ENCODE measurements at regions not wholly inside any gene's neighbourhood (a gene's known extent, or its start where the extent isn't known, plus 50 kb on each side); places are given as distances from the start of the nearest gene placed in this dataset.

- peak; percentile 32 to 34 for DNase-seq (ENCODE audit: low read depth in 2 of 2)
- no peaks in the 10 kb centered on the region for H3K36me3 ChIP-seq (ENCODE audit: control insufficient read depth, insufficient read depth, low read length)
- H4K20me1 ChIP-seq (ENCODE audit: control insufficient read depth, extremely low read depth, insufficient read depth, low read length), result no peaks in the 10 kb centered on the region
- no peak overlapping the region for H3K9ac ChIP-seq (ENCODE audit: insufficient read depth, low read length)
- no peaks in the 10 kb centered on the region for H3K27me3 ChIP-seq (ENCODE audit: control insufficient read depth, insufficient read depth, low read length)
- no peaks in the 10 kb centered on the region for H3K79me2 ChIP-seq (ENCODE audit: control insufficient read depth, insufficient read depth, low read length)
- H3K4me1 ChIP-seq (ENCODE audit: control insufficient read depth, extremely low read depth, insufficient read depth, low read length), result peaks cover 20% of the 10 kb centered on the region
- H3K9me3 ChIP-seq (ENCODE audit: control insufficient read depth, insufficient read depth, low read depth, low read length), result no peaks in the 10 kb centered on the region
- H3K4me2 ChIP-seq (ENCODE audit: extremely low read depth, insufficient read depth, low read length), result no peak overlapping the region
- H3K4me3 ChIP-seq (replicated peaks in 1 of 4; ENCODE audit: control extremely low read depth in 1 of 4, insufficient read depth in 1 of 4, low read depth in 3 of 4, low read length in 4 of 4), result no peak overlapping the region
- H2AFZ ChIP-seq (ENCODE audit: low read length), result no peak overlapping the region
- TF ChIP-seq CTCF (conservative IDR thresholded peaks at IDR 0.05 in 1 of 2, IDR thresholded peaks at IDR 0.05 in 1 of 2; ENCODE audit: low read depth in 1 of 2, low read length in 2 of 2), result no peak
- H3K27ac ChIP-seq (ENCODE audit: insufficient read depth, low read length), result no peak overlapping the region
Measured at GRCh38 chr12:59085690-59086089, 165.4 kb upstream of the LRIG3 start.

GRCh38 chr12:59084511-59085375 lies 164.4 kb upstream of the LRIG3 start:
- Histone ChIP-seq H2AFZ (ENCODE audit: low read length) (peak overlapping the region; percentile 76), H3K27ac (ENCODE audit: insufficient read depth, low read length) (peak overlapping the region; percentile 46), H3K4me2 (ENCODE audit: extremely low read depth, insufficient read depth, low read length) (peak overlapping the region; percentile 61), H3K9me3 (ENCODE audit: control insufficient read depth, insufficient read depth, low read depth, low read length) (no peaks in the 10 kb centered on the region), H3K36me3 (ENCODE audit: control insufficient read depth, insufficient read depth, low read length) (no peaks in the 10 kb centered on the region), H3K79me2 (ENCODE audit: control insufficient read depth, insufficient read depth, low read length) (no peaks in the 10 kb centered on the region), H3K4me1 (ENCODE audit: control insufficient read depth, extremely low read depth, insufficient read depth, low read length) (peaks cover 20% of the 10 kb centered on the region), H3K4me3 (replicated peaks in 1 of 4; ENCODE audit: control extremely low read depth in 1 of 4, insufficient read depth in 1 of 4, low read depth in 3 of 4, low read length in 4 of 4) (peak overlapping the region in 1 of 4 experiments; percentile 21), H4K20me1 (ENCODE audit: control insufficient read depth, extremely low read depth, insufficient read depth, low read length) (no peaks in the 10 kb centered on the region), H3K9ac (ENCODE audit: insufficient read depth, low read length) (no peak overlapping the region), H3K27me3 (ENCODE audit: control insufficient read depth, insufficient read depth, low read length) (no peaks in the 10 kb centered on the region)
- peak; percentile 20 to 25 for TF ChIP-seq CTCF (conservative IDR thresholded peaks at IDR 0.05 in 1 of 2, IDR thresholded peaks at IDR 0.05 in 1 of 2; ENCODE audit: low read depth in 1 of 2, low read length in 2 of 2)
- no peak for TF ChIP-seq EZH2 (IDR thresholded peaks at IDR 0.05; ENCODE audit: low read length, missing control alignments)
- peak; percentile 73 to 92 for DNase-seq (ENCODE audit: low read depth in 2 of 2)

GRCh38 chr12:59082952-59083351 lies 162.6 kb upstream of the LRIG3 start:
- Histone ChIP-seq H3K79me2 (ENCODE audit: control insufficient read depth, insufficient read depth, low read length) (no peaks in the 10 kb centered on the region), H2AFZ (ENCODE audit: low read length) (no peak overlapping the region), H3K4me1 (ENCODE audit: control insufficient read depth, extremely low read depth, insufficient read depth, low read length) (peaks cover 17% of the 10 kb centered on the region), H3K4me2 (ENCODE audit: extremely low read depth, insufficient read depth, low read length) (no peak overlapping the region), H3K27me3 (ENCODE audit: control insufficient read depth, insufficient read depth, low read length) (no peaks in the 10 kb centered on the region), H4K20me1 (ENCODE audit: control insufficient read depth, extremely low read depth, insufficient read depth, low read length) (no peaks in the 10 kb centered on the region), H3K36me3 (ENCODE audit: control insufficient read depth, insufficient read depth, low read length) (no peaks in the 10 kb centered on the region), H3K9me3 (ENCODE audit: control insufficient read depth, insufficient read depth, low read depth, low read length) (no peaks in the 10 kb centered on the region), H3K9ac (ENCODE audit: insufficient read depth, low read length) (no peak overlapping the region), H3K27ac (ENCODE audit: insufficient read depth, low read length) (no peak overlapping the region), H3K4me3 (replicated peaks in 1 of 4; ENCODE audit: control extremely low read depth in 1 of 4, insufficient read depth in 1 of 4, low read depth in 3 of 4, low read length in 4 of 4) (no peak overlapping the region)
- TF ChIP-seq CTCF (conservative IDR thresholded peaks at IDR 0.05 in 1 of 2, IDR thresholded peaks at IDR 0.05 in 1 of 2; ENCODE audit: low read depth in 1 of 2, low read length in 2 of 2) (no peak), EZH2 (IDR thresholded peaks at IDR 0.05; ENCODE audit: low read length, missing control alignments) (no peak)
- DNase-seq (ENCODE audit: low read depth in 2 of 2), result no peak
